ENCODE measurements at regions not wholly inside any gene's neighbourhood (a gene's known extent, or its start where the extent isn't known, plus 50 kb on each side); places are given as distances from the start of the nearest gene placed in this dataset.

- no peak for TF ChIP-seq CTCF (IDR thresholded peaks at IDR 0.05; ENCODE audit: control extremely low read depth, extremely low read depth)
- no peaks in the 10 kb centered on the region for H3K9me3 ChIP-seq (ENCODE audit: control insufficient read depth in 4 of 4, insufficient read depth in 3 of 4, low read length in 3 of 4)
- no peak overlapping the region for H3K9ac ChIP-seq (ENCODE audit: insufficient read depth in 1 of 2, low read length in 2 of 2)
- no peaks in the 10 kb centered on the region for H3K36me3 ChIP-seq (ENCODE audit: control insufficient read depth in 4 of 4, insufficient read depth in 4 of 4, low read length in 4 of 4)
- H3K27me3 ChIP-seq (ENCODE audit: control insufficient read depth in 3 of 3, insufficient read depth in 3 of 3, low read length in 2 of 3), result peaks cover 0 to 18% (median 0%) of the 10 kb centered on the region in 3 donors
- no peak overlapping the region for H3K4me3 ChIP-seq
- no peak for DNase-seq
- peaks cover 0 to 5% (median 0%) of the 10 kb centered on the region in 5 donors for H3K4me1 ChIP-seq (ENCODE audit: control insufficient read depth in 5 of 5, insufficient read depth in 5 of 5, low read length in 5 of 5)
- H3K27ac ChIP-seq (ENCODE audit: low read depth in 1 of 2, low read length in 1 of 2), result no peak overlapping the region
- no peak for ATAC-seq (ENCODE audit: insufficient read depth, low FRiP score)
- WGBS, 2 donors, result 93 to 95% methylated on average over 3 of the region's 3 CpGs
These were observed 188.5 kb upstream of the E2F8 start for GRCh38 chr11:19429108-19429760.

- Histone ChIP-seq H3K9ac (ENCODE audit: insufficient read depth in 1 of 2, low read length in 2 of 2) (no peak overlapping the region), H3K27me3 (ENCODE audit: control insufficient read depth in 3 of 3, insufficient read depth in 3 of 3, low read length in 2 of 3) (peaks cover 0 to 18% (median 0%) of the 10 kb centered on the region in 3 donors), H3K36me3 (ENCODE audit: control insufficient read depth in 4 of 4, insufficient read depth in 4 of 4, low read length in 4 of 4) (no peaks in the 10 kb centered on the region), H3K4me3 (no peak overlapping the region), H3K4me1 (ENCODE audit: control insufficient read depth in 5 of 5, insufficient read depth in 5 of 5, low read length in 5 of 5) (peaks cover 0 to 5% (median 0%) of the 10 kb centered on the region in 5 donors), H3K27ac (ENCODE audit: low read depth in 1 of 2, low read length in 1 of 2) (no peak overlapping the region), H3K9me3 (ENCODE audit: control insufficient read depth in 4 of 4, insufficient read depth in 3 of 4, low read length in 3 of 4) (no peaks in the 10 kb centered on the region)
- 82 to 85% methylated on average over 8 of the region's 8 CpGs for WGBS, 2 donors
- TF ChIP-seq CTCF (IDR thresholded peaks at IDR 0.05; ENCODE audit: control extremely low read depth, extremely low read depth), result no peak
- DNase-seq (no peak), ATAC-seq (ENCODE audit: insufficient read depth, low FRiP score) (no peak)
These were observed 187.7 kb upstream of the E2F8 start for GRCh38 chr11:19428206-19429002.

- ATAC-seq (ENCODE audit: insufficient read depth, low FRiP score), result no peak
These were observed 186.1 kb upstream of the E2F8 start for GRCh38 chr11:19426756-19427403.

More at GRCh38 chr11:19426756-19427403, 186.1 kb upstream of the E2F8 start:
- Histone ChIP-seq H3K4me3 (no peak overlapping the region), H3K9me3 (ENCODE audit: control insufficient read depth in 4 of 4, insufficient read depth in 3 of 4, low read length in 3 of 4) (no peaks in the 10 kb centered on the region), H3K27ac (ENCODE audit: low read depth in 1 of 2, low read length in 1 of 2) (no peak overlapping the region), H3K36me3 (ENCODE audit: control insufficient read depth in 4 of 4, insufficient read depth in 4 of 4, low read length in 4 of 4) (no peaks in the 10 kb centered on the region), H3K27me3 (ENCODE audit: control insufficient read depth in 3 of 3, insufficient read depth in 3 of 3, low read length in 2 of 3) (peaks cover 0 to 18% (median 0%) of the 10 kb centered on the region in 3 donors), H3K9ac (ENCODE audit: insufficient read depth in 1 of 2, low read length in 2 of 2) (no peak overlapping the region), H3K4me1 (ENCODE audit: control insufficient read depth in 5 of 5, insufficient read depth in 5 of 5, low read length in 5 of 5) (peaks cover 0 to 4% (median 0%) of the 10 kb centered on the region in 5 donors)
- DNase-seq, result no peak
- no peak for TF ChIP-seq CTCF (IDR thresholded peaks at IDR 0.05; ENCODE audit: control extremely low read depth, extremely low read depth)
- 69 to 71% methylated on average over 4 of the region's 4 CpGs for WGBS, 2 donors

All from lung (tissue), 11 donors.